ENCODE measurements at regions not wholly inside any gene's neighbourhood (a gene's known extent, or its start where the extent isn't known, plus 50 kb on each side); places are given as distances from the start of the nearest gene placed in this dataset.

DNA sequence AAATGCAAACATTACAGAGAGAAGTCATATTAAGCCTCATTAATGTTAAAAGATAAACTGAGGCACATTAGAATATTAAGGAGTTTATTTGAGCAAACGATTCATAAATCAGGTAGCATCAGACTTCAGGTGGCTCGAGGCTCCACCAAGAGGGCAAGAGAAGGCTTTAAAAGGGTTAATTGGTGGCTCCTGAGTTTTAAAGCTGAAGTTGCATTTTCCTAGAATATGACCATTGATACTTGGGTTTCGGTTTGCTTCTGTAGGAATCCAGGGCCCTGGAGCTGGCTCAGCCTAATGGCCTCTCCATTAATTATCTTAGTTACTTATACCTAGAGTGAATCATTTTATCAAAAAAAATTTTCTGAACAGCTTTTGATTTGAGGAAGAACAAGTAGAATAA lies 123.7 kb upstream of the NABP1 start:
- CTCF ChIA-PET = interaction anchor here (0.6 to 4.9 kb wide), 8 partner anchors 12 to 635 kb away, joined by 3 to 32 read pairs (median 10); no protein-coding TSS in a partner anchor
- DNase-seq (ENCODE audit: low read depth, low spot score) (no peak), FAIRE-seq (no peak)
- TF ChIP-seq JUN (IDR thresholded peaks at IDR 0.05; ENCODE audit: borderline replicate concordance, insufficient read depth, insufficient read length, low read depth) = no peak
- no peak for TF ChIP-seq FOS (IDR thresholded peaks at IDR 0.05; ENCODE audit: borderline replicate concordance, insufficient read depth, low read length)
- TF ChIP-seq, protein P1, sequence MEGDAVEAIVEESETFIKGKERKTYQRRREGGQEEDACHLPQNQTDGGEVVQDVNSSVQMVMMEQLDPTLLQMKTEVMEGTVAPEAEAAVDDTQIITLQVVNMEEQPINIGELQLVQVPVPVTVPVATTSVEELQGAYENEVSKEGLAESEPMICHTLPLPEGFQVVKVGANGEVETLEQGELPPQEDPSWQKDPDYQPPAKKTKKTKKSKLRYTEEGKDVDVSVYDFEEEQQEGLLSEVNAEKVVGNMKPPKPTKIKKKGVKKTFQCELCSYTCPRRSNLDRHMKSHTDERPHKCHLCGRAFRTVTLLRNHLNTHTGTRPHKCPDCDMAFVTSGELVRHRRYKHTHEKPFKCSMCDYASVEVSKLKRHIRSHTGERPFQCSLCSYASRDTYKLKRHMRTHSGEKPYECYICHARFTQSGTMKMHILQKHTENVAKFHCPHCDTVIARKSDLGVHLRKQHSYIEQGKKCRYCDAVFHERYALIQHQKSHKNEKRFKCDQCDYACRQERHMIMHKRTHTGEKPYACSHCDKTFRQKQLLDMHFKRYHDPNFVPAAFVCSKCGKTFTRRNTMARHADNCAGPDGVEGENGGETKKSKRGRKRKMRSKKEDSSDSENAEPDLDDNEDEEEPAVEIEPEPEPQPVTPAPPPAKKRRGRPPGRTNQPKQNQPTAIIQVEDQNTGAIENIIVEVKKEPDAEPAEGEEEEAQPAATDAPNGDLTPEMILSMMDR (IDR thresholded peaks at IDR 0.05; ENCODE audit: extremely low read depth in 1 of 2, insufficient read depth in 1 of 2, low read depth in 1 of 2, low read length in 2 of 2) = no peak
- TF ChIP-seq EZH2 (IDR thresholded peaks at IDR 0.05; ENCODE audit: borderline replicate concordance, low read depth, low read length, severe bottlenecking) = no peak
- TF ChIP-seq POLR2AphosphoS5 (IDR thresholded peaks at IDR 0.05; ENCODE audit: insufficient read depth, low read depth, low read length) = no peak
- TF ChIP-seq, protein P2, sequence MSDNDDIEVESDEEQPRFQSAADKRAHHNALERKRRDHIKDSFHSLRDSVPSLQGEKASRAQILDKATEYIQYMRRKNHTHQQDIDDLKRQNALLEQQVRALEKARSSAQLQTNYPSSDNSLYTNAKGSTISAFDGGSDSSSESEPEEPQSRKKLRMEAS (IDR thresholded peaks at IDR 0.05; ENCODE audit: insufficient read depth, insufficient read length) = no peak
- no peak for TF ChIP-seq POLR2A (IDR thresholded peaks at IDR 0.05; ENCODE audit: low read depth, low read length)
- TF ChIP-seq GATA2 (IDR thresholded peaks at IDR 0.05; ENCODE audit: insufficient read depth, insufficient read length, low read depth, low read length) = no peak
- no peak for TF ChIP-seq MYC (IDR thresholded peaks at IDR 0.05; ENCODE audit: low read depth, low read length)
- Histone ChIP-seq H3K9me3 (replicated peaks; ENCODE audit: control insufficient read depth, insufficient read depth, low read length) (no peaks in the 10 kb centered on the region), H3K4me1 (ENCODE audit: control insufficient read depth, extremely low read depth, insufficient read depth, low read length) (peaks cover 8% of the 10 kb centered on the region), H3K9me1 (replicated peaks; ENCODE audit: control insufficient read depth, extremely low read depth, insufficient read depth, low read length) (no peaks in the 10 kb centered on the region), H3K36me3 (ENCODE audit: control insufficient read depth in 2 of 2, extremely low read depth in 1 of 2, insufficient read depth in 2 of 2, low read length in 2 of 2) (no peaks in the 10 kb centered on the region), H2AFZ (ENCODE audit: low read depth, low read length) (no peak overlapping the region), H3K27me3 (ENCODE audit: control insufficient read depth in 2 of 2, insufficient read depth in 2 of 2, low read length in 2 of 2) (peaks cover 3 to 7% of the 10 kb centered on the region in 2 experiments), H3K79me2 (ENCODE audit: control insufficient read depth, insufficient read depth, low read length) (no peaks in the 10 kb centered on the region), H3K4me2 (ENCODE audit: insufficient read depth, low read length) (no peak overlapping the region), H4K20me1 (replicated peaks; ENCODE audit: control insufficient read depth, extremely low read depth, insufficient read depth, low read length) (no peaks in the 10 kb centered on the region), H3K27ac (ENCODE audit: insufficient read depth, low read depth, low read length) (no peak overlapping the region), H3K4me3 (replicated peaks in 1 of 3; ENCODE audit: insufficient read depth in 1 of 3, low read depth in 1 of 3, low read length in 3 of 3) (no peak overlapping the region), H3K9ac (replicated peaks; ENCODE audit: extremely low read depth, insufficient read depth, low read length) (no peak overlapping the region)
- no TSS peak for BruUV-seq (replicated peaks)
- POLR2A ChIA-PET = no interaction called here
- intact Hi-C loops (cut with micrococcal nuclease) = loop anchor here (2.0 to 10.0 kb wide), 2 partner anchors 205 to 641 kb away; partner anchors contain the start of gene TMEFF2
- dilution Hi-C loops (cut with MboI; ENCODE audit: extremely low pct_ligation_motif_present, low sequenced_read_pairs) = loop anchor here (25.0 kb wide), 1 partner anchor 158 kb away; no protein-coding TSS in a partner anchor

Measured in endothelial cell of umbilical vein (primary cell).